ENCODE measurements at regions not wholly inside any gene's neighbourhood (a gene's known extent, or its start where the extent isn't known, plus 50 kb on each side); places are given as distances from the start of the nearest gene placed in this dataset.

DNA sequence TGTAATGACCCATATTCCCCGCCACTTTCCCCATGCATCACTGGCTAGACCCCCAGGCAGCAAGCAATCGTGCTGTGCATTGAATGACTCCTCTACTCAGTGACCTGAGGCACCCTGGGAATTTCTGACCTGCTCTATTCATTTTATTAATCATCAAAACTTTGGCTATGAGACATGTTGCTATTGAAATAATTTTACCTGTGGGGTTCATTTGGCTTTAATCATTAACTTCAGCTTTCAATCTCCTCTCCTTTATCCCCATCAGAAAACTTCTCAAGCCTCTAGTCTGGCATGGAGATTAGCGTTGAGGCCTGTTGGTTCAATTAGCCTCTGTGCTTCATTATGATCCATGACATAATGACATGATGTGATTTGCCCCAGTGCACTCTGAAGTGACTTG is 429.0 kb downstream of the ZNF608 start:
- WGBS (ENCODE audit: low lambda C conversion rate): 0% methylated on average over 3 of the region's 3 CpGs
- no peaks in the 10 kb centered on the region for H3K9me3 ChIP-seq (ENCODE audit: low read length)
- DNase-seq (ENCODE audit: low spot score): no peak
- H3K27me3 ChIP-seq (ENCODE audit: control insufficient read depth in 1 of 2, insufficient read depth in 2 of 2, low read length in 2 of 2): no peaks in the 10 kb centered on the region
- no peak overlapping the region for H3K9ac ChIP-seq (ENCODE audit: insufficient read depth, low read depth, low read length)
- in situ Hi-C loops (cut with HindIII; ENCODE audit: extremely low pct_ligation_motif_present, low pct_unique_long_range_greater_than_20kb): no loop called here
- no peaks in the 10 kb centered on the region for H3K79me2 ChIP-seq (ENCODE audit: insufficient read depth, low read length)
- CTCF ChIA-PET (ENCODE audit: low intra/inter-chr PET ratio, low total read pairs): no interaction called here
- BruUV-seq (replicated peaks): no TSS peak
- ATAC-seq: no peak
- no peaks in the 10 kb centered on the region for H3K36me3 ChIP-seq (replicated peaks in 1 of 2; ENCODE audit: control insufficient read depth in 1 of 2, insufficient read depth in 2 of 2, low read length in 2 of 2)
- H3K27ac ChIP-seq (ENCODE audit: extremely low read length, insufficient read depth, low read length): no peak overlapping the region
- intact Hi-C loops (cut with micrococcal nuclease; ENCODE audit: unreplicated experiment): no loop called here
- FAIRE-seq: no peak
- no peak overlapping the region for H2AFZ ChIP-seq (ENCODE audit: low read length)
- H3K4me3 ChIP-seq (replicated peaks in 1 of 3; ENCODE audit: insufficient read depth in 1 of 3, low read depth in 2 of 3, low read length in 3 of 3): no peak overlapping the region
- TF ChIP-seq SMARCC2 (IDR thresholded peaks at IDR 0.05): no peak
- TF ChIP-seq ZNF280B (CRISPR knock-in tag; IDR thresholded peaks at IDR 0.05; ENCODE audit: borderline replicate concordance): no peak
- TF ChIP-seq, protein P1, sequence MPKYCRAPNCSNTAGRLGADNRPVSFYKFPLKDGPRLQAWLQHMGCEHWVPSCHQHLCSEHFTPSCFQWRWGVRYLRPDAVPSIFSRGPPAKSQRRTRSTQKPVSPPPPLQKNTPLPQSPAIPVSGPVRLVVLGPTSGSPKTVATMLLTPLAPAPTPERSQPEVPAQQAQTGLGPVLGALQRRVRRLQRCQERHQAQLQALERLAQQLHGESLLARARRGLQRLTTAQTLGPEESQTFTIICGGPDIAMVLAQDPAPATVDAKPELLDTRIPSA (CRISPR knock-in tag; IDR thresholded peaks at IDR 0.05; ENCODE audit: borderline replicate concordance): no peak
- TF ChIP-seq POGZ (CRISPR knock-in tag; IDR thresholded peaks at IDR 0.05): no peak
- no peak for TF ChIP-seq ZNF138 (CRISPR knock-in tag; IDR thresholded peaks at IDR 0.05; ENCODE audit: low read depth)
- no peak for TF ChIP-seq NCOA5 (CRISPR knock-in tag; IDR thresholded peaks at IDR 0.05)
- no peak for TF ChIP-seq SPEN (CRISPR knock-in tag; IDR thresholded peaks at IDR 0.05; ENCODE audit: low read depth)
- TF ChIP-seq, protein P2, sequence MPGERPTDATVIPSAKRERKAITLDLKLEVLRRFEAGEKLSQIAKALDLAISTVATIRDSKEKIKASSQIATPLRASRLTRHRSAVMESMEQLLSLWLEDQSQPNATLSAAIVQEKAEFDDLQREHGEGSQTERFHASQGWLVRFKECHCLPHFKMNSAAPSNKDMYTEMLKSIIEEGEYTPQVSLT (CRISPR knock-in tag; IDR thresholded peaks at IDR 0.05; ENCODE audit: borderline replicate concordance, low read depth): no peak
- no peak for TF ChIP-seq CHD4 (IDR thresholded peaks at IDR 0.05; ENCODE audit: borderline replicate concordance, low read length)
- TF ChIP-seq HIVEP1 (CRISPR knock-in tag; IDR thresholded peaks at IDR 0.05): no peak
- no peaks in the 10 kb centered on the region for H4K20me1 ChIP-seq (ENCODE audit: insufficient read depth, low read length)
- POLR2A ChIA-PET: no interaction called here
- no peaks in the 10 kb centered on the region for H3K4me1 ChIP-seq (ENCODE audit: insufficient read depth, low read length)
- no peak overlapping the region for H3K4me2 ChIP-seq (ENCODE audit: low read depth, low read length)
